ENCODE measurements at regions not wholly inside any gene's neighbourhood (a gene's known extent, or its start where the extent isn't known, plus 50 kb on each side); places are given as distances from the start of the nearest gene placed in this dataset.

DNA sequence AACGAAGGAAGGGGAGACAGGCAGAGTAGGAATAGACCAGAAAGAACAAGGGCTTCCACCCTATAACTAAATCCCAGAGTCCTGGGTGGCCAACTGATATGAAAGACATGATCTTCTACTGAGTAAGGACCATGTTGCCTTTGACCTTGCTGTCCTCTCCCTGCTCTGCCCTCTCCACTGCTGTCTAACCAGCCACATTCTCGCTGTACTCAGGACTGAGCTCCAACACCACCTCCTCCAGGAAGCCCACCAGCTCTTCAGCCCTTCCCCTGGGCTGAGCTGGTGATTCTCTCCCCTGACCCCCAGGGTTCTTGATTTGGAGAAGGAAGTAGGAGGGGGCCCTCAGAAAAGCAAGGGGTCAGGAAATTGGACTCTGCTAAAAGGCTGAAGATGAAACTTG, 159.2 kb downstream of the DICER1 start:
- BruUV-seq (replicated peaks): no TSS peak
- no peak overlapping the region for H3K4me3 ChIP-seq (ENCODE audit: low read depth in 2 of 2, low read length in 2 of 2)
- no peaks in the 10 kb centered on the region for H3K36me3 ChIP-seq (ENCODE audit: control insufficient read depth, insufficient read depth, low read length)
- ChIA-PET CTCF (no interaction called here), POLR2A (no interaction called here)
- intact Hi-C loops (cut with micrococcal nuclease; ENCODE audit: unreplicated experiment): no loop called here
- TF ChIP-seq TCF7L2 (IDR thresholded peaks at IDR 0.05; ENCODE audit: low read depth, low read length): no peak
- no peak for TF ChIP-seq POLR2AphosphoS5 (IDR thresholded peaks at IDR 0.05; ENCODE audit: low read depth, low read length)
- no peak for TF ChIP-seq SIN3A (IDR thresholded peaks at IDR 0.05; ENCODE audit: borderline replicate concordance, insufficient read depth, low read depth, low read length)
- TF ChIP-seq, protein P1, sequence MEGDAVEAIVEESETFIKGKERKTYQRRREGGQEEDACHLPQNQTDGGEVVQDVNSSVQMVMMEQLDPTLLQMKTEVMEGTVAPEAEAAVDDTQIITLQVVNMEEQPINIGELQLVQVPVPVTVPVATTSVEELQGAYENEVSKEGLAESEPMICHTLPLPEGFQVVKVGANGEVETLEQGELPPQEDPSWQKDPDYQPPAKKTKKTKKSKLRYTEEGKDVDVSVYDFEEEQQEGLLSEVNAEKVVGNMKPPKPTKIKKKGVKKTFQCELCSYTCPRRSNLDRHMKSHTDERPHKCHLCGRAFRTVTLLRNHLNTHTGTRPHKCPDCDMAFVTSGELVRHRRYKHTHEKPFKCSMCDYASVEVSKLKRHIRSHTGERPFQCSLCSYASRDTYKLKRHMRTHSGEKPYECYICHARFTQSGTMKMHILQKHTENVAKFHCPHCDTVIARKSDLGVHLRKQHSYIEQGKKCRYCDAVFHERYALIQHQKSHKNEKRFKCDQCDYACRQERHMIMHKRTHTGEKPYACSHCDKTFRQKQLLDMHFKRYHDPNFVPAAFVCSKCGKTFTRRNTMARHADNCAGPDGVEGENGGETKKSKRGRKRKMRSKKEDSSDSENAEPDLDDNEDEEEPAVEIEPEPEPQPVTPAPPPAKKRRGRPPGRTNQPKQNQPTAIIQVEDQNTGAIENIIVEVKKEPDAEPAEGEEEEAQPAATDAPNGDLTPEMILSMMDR (IDR thresholded peaks at IDR 0.05): no peak
- TF ChIP-seq, protein P2, sequence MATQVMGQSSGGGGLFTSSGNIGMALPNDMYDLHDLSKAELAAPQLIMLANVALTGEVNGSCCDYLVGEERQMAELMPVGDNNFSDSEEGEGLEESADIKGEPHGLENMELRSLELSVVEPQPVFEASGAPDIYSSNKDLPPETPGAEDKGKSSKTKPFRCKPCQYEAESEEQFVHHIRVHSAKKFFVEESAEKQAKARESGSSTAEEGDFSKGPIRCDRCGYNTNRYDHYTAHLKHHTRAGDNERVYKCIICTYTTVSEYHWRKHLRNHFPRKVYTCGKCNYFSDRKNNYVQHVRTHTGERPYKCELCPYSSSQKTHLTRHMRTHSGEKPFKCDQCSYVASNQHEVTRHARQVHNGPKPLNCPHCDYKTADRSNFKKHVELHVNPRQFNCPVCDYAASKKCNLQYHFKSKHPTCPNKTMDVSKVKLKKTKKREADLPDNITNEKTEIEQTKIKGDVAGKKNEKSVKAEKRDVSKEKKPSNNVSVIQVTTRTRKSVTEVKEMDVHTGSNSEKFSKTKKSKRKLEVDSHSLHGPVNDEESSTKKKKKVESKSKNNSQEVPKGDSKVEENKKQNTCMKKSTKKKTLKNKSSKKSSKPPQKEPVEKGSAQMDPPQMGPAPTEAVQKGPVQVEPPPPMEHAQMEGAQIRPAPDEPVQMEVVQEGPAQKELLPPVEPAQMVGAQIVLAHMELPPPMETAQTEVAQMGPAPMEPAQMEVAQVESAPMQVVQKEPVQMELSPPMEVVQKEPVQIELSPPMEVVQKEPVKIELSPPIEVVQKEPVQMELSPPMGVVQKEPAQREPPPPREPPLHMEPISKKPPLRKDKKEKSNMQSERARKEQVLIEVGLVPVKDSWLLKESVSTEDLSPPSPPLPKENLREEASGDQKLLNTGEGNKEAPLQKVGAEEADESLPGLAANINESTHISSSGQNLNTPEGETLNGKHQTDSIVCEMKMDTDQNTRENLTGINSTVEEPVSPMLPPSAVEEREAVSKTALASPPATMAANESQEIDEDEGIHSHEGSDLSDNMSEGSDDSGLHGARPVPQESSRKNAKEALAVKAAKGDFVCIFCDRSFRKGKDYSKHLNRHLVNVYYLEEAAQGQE (IDR thresholded peaks at IDR 0.05; ENCODE audit: insufficient read depth in 1 of 2, low read depth in 2 of 2, low read length in 1 of 2): no peak
- in situ Hi-C loops (cut with HindIII; ENCODE audit: low pct_unique_long_range_greater_than_20kb, low sequenced_read_pairs): no loop called here
- no peaks in the 10 kb centered on the region; the same call in 1 of the 2 replicates for H3K27me3 ChIP-seq (ENCODE audit: control insufficient read depth, insufficient read depth, low read length)
- H3K27ac ChIP-seq (ENCODE audit: low read length): no peak overlapping the region
- H3K9me3 ChIP-seq (ENCODE audit: control insufficient read depth, insufficient read depth, low read depth, low read length): no peaks in the 10 kb centered on the region
- no peak for ATAC-seq
- no peak for DNase-seq (ENCODE audit: low read depth, low spot score)
- no peaks in the 10 kb centered on the region for H3K4me1 ChIP-seq (ENCODE audit: control insufficient read depth, insufficient read depth, low read length)

DNA sequence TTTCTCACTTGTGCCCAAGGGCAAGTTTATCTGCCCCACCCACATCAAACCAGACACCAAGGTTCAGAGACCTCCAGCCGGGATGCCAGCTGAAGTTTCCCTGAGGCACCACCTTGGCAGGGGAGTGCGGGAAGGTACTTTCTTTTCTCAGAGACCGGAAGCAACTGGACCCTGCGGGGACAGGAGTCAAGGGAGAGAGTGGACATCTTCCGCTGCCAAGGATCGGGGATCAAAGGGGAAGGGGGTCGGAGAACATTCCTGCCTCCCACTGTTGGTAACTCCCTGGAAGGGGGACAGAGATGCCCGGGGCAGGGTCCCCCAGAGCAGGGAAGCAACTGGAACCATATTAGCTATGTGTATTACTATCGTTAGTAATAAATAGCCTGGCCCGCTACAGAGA, 161.8 kb downstream of the DICER1 start:
- no peak for DNase-seq (ENCODE audit: low read depth, low spot score)
- Histone ChIP-seq H3K27me3 (ENCODE audit: control insufficient read depth, insufficient read depth, low read length) (no peaks in the 10 kb centered on the region; the same call in 1 of the 2 replicates), H3K4me3 (ENCODE audit: low read depth in 2 of 2, low read length in 2 of 2) (no peak overlapping the region), H3K36me3 (ENCODE audit: control insufficient read depth, insufficient read depth, low read length) (no peaks in the 10 kb centered on the region), H3K9me3 (ENCODE audit: control insufficient read depth, insufficient read depth, low read depth, low read length) (no peaks in the 10 kb centered on the region), H3K27ac (ENCODE audit: low read length) (no peak overlapping the region), H3K4me1 (ENCODE audit: control insufficient read depth, insufficient read depth, low read length) (no peaks in the 10 kb centered on the region)
- TF ChIP-seq, protein P2 (IDR thresholded peaks at IDR 0.05; ENCODE audit: insufficient read depth in 1 of 2, low read depth in 2 of 2, low read length in 1 of 2): no peak
- TF ChIP-seq, protein P1 (IDR thresholded peaks at IDR 0.05): no peak
- TF ChIP-seq POLR2AphosphoS5 (IDR thresholded peaks at IDR 0.05; ENCODE audit: low read depth, low read length) (no peak), SIN3A (IDR thresholded peaks at IDR 0.05; ENCODE audit: borderline replicate concordance, insufficient read depth, low read depth, low read length) (no peak), TCF7L2 (IDR thresholded peaks at IDR 0.05; ENCODE audit: low read depth, low read length) (no peak)
- ChIA-PET CTCF (no interaction called here), POLR2A (no interaction called here)
- in situ Hi-C loops (cut with HindIII; ENCODE audit: low pct_unique_long_range_greater_than_20kb, low sequenced_read_pairs): no loop called here
- BruUV-seq (replicated peaks): no TSS peak
- intact Hi-C loops (cut with micrococcal nuclease; ENCODE audit: unreplicated experiment): no loop called here
- ATAC-seq: no peak
